Transverse colon (tissue), 4 donors: ENCODE measurements at regions not wholly inside any gene's neighbourhood (a gene's known extent, or its start where the extent isn't known, plus 50 kb on each side); places are given as distances from the start of the nearest gene placed in this dataset.
"Not testable (repeated sequence)": the region's sequence is repeated elsewhere in the genome, so short reads cannot be mapped to it uniquely, and the experiment has no call there.

Source experiments
- EP300 ChIP-seq: sonication (generic); formaldehyde crosslinking; IDR thresholded peaks from one replicate; pipeline ENCODE4 v1.6.1; 2017; ENCODE audit warnings: antibody characterized with exemption, low read depth
- POLR2A ChIP-seq: fragments of 450-650 bp; IDR thresholded peaks from one replicate; pipeline ENCODE4 v1.6.1; 2016; ENCODE audit warnings: antibody characterized with exemption, mild to moderate bottlenecking, moderate library complexity
- POLR2AphosphoS5 ChIP-seq, 3 donors: sonication (generic); formaldehyde crosslinking; IDR thresholded peaks; one replicate each; pipeline ENCODE4 v1.6.1; 2016; ENCODE audit warnings: antibody characterized with exemption in 3 of 3
- TF ChIP-seq, protein P1 (sequence below), 5 experiments: fragments of 200-600 bp in 3 of 5; fragments of 450-650 bp in 2 of 5; sonication (generic) in 3 of 5; IDR thresholded peaks; 1 replicate in 2 of 5; 2 replicates in 3 of 5; pipeline ENCODE4 v1.5.1; 2016 to 2017; ENCODE audit warnings: antibody characterized with exemption in 5 of 5, inconsistent platforms in 3 of 5, mild to moderate bottlenecking in 2 of 5, moderate library complexity in 1 of 5

DNA sequence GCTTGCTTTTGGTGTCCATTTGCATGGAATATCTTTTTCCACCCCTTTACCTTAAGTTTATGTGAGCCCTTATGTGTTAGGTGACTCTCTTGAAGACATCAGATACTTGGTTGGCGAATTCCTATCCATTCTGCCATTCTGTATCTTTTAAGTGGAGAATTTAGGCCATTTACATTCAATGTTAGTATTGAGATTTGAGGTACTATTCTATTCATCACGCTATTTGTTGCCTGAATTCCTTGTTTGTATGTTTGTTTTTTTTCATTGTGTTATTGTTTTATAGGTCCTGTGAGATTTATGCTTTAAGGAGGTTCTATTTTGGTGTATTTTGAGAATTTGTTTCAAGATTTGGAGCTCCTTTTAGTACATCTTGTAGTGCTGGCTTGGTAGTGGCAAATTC lies 238.3 kb upstream of the LYPLAL1 start:
- TF ChIP-seq, protein P1, sequence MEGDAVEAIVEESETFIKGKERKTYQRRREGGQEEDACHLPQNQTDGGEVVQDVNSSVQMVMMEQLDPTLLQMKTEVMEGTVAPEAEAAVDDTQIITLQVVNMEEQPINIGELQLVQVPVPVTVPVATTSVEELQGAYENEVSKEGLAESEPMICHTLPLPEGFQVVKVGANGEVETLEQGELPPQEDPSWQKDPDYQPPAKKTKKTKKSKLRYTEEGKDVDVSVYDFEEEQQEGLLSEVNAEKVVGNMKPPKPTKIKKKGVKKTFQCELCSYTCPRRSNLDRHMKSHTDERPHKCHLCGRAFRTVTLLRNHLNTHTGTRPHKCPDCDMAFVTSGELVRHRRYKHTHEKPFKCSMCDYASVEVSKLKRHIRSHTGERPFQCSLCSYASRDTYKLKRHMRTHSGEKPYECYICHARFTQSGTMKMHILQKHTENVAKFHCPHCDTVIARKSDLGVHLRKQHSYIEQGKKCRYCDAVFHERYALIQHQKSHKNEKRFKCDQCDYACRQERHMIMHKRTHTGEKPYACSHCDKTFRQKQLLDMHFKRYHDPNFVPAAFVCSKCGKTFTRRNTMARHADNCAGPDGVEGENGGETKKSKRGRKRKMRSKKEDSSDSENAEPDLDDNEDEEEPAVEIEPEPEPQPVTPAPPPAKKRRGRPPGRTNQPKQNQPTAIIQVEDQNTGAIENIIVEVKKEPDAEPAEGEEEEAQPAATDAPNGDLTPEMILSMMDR (IDR thresholded peaks at IDR 0.05) = not testable (repeated sequence)
- TF ChIP-seq POLR2A; EP300; POLR2AphosphoS5 (IDR thresholded peaks at IDR 0.05): not testable (repeated sequence)
